MM.1S (cell line): ENCODE measurements at regions not wholly inside any gene's neighbourhood (a gene's known extent, or its start where the extent isn't known, plus 50 kb on each side); places are given as distances from the start of the nearest gene placed in this dataset.

Experiments used
- DNase-seq: peaks from one replicate; pipeline ENCODE4 v3.0.0-alpha.2; 2015
- H2AFZ ChIP-seq: fragments of 300-600 bp; sonication (generic); 2 replicates; pipeline ENCODE4 v1.6.0; 2016; ENCODE audit warnings: antibody characterized with exemption, low read length
- H3F3A ChIP-seq: fragments of 300-600 bp; sonication (generic); 2 replicates; pipeline ENCODE4 v1.6.1; 2016; ENCODE audit warnings: mild to moderate bottlenecking, antibody characterized with exemption, low read length, moderate library complexity, mixed read lengths; ENCODE audit not compliant: insufficient read depth
- H3K27ac ChIP-seq: fragments of 300-600 bp; sonication (generic); 2 replicates; pipeline ENCODE4 v1.5.1; 2016; ENCODE audit warnings: mild to moderate bottlenecking, low read length
- H3K27me3 ChIP-seq: fragments of 300-600 bp; sonication (generic); replicated peaks from 2 replicates; pipeline ENCODE4 v1.6.0; 2016; ENCODE audit warnings: low read length; ENCODE audit not compliant: insufficient read depth
- H3K36me3 ChIP-seq: fragments of 300-600 bp; sonication (generic); replicated peaks from 2 replicates; pipeline ENCODE4 v1.6.1; 2016; ENCODE audit warnings: mild to moderate bottlenecking, low read length, mixed read lengths; ENCODE audit not compliant: insufficient read depth
- H3K4me1 ChIP-seq: fragments of 300-600 bp; sonication (generic); 2 replicates; pipeline ENCODE4 v1.6.1; 2016; ENCODE audit warnings: low read length, mixed read lengths
- H3K4me2 ChIP-seq: fragments of 300-600 bp; sonication (generic); 2 replicates; pipeline ENCODE4 v1.6.0; 2016; ENCODE audit warnings: low read depth, low read length
- H3K4me3 ChIP-seq: fragments of 300-600 bp; sonication (generic); 2 replicates; pipeline ENCODE4 v1.5.1; 2016; ENCODE audit warnings: low read length, mixed read lengths
- H3K79me2 ChIP-seq: fragments of 300-600 bp; sonication (generic); 2 replicates; pipeline ENCODE4 v1.6.1; 2016; ENCODE audit warnings: mixed run types, low read length, mixed read lengths
- H3K9ac ChIP-seq: fragments of 300-600 bp; sonication (generic); 2 replicates; pipeline ENCODE4 v1.6.1; 2016; ENCODE audit warnings: low read length, mixed read lengths
- H3K9me2 ChIP-seq: fragments of 300-600 bp; sonication (generic); replicated peaks from 2 replicates; pipeline ENCODE4 v1.6.1; 2016; ENCODE audit warnings: mild to moderate bottlenecking, low read length, mixed read lengths; ENCODE audit not compliant: insufficient read depth
- H3K9me3 ChIP-seq: fragments of 300-600 bp; sonication (generic); replicated peaks from 2 replicates; pipeline ENCODE4 v1.6.1; 2016; ENCODE audit warnings: mild to moderate bottlenecking, low read length, mixed read lengths; ENCODE audit not compliant: insufficient read depth
- H4K20me1 ChIP-seq: fragments of 300-600 bp; sonication (generic); 2 replicates; pipeline ENCODE4 v1.6.1; 2016; ENCODE audit warnings: mild to moderate bottlenecking, low read length, moderate library complexity, mixed read lengths; ENCODE audit not compliant: insufficient read depth
- CTCF ChIP-seq: fragments of 300-600 bp; sonication (generic); IDR thresholded peaks from 2 replicates; pipeline ENCODE4 v1.5.1; 2016; ENCODE audit warnings: antibody characterized with exemption, low read length, mixed read lengths
- EZH2 ChIP-seq: fragments of 300-600 bp; sonication (generic); optimal IDR thresholded peaks from 2 replicates; pipeline ENCODE3; 2017; ENCODE audit warnings: low read depth, mild to moderate bottlenecking, antibody characterized with exemption, low read length, mixed read lengths
- EZH2phosphoT487 ChIP-seq: fragments of 300-600 bp; sonication (generic); IDR thresholded peaks from 2 replicates; pipeline ENCODE4 v1.6.1; 2018; ENCODE audit warnings: antibody characterized with exemption, low read length

- no peaks in the 10 kb centered on the region for H3K9me3 ChIP-seq
- no peak overlapping the region for H2AFZ ChIP-seq
- H3K27me3 ChIP-seq, result no peaks in the 10 kb centered on the region
- H3K4me2 ChIP-seq, result no peak overlapping the region
- H3K27ac ChIP-seq, result no peak overlapping the region
- no peak overlapping the region for H3K4me3 ChIP-seq
- TF ChIP-seq EZH2, result no peak
- H3K36me3 ChIP-seq, result no peaks in the 10 kb centered on the region
- H3K9ac ChIP-seq, result no peak overlapping the region
- no peaks in the 10 kb centered on the region for H3K9me2 ChIP-seq
- no peaks in the 10 kb centered on the region for H3K79me2 ChIP-seq
- no peaks in the 10 kb centered on the region for H3F3A ChIP-seq
- H4K20me1 ChIP-seq, result no peaks in the 10 kb centered on the region
- DNase-seq, result no peak
- H3K4me1 ChIP-seq, result no peaks in the 10 kb centered on the region
Measured at GRCh38 chr3:180175572-180175971, 138.8 kb upstream of the PEX5L start.

GRCh38 chr3:180176059-180176458, 139.3 kb upstream of the PEX5L start:
- H3K4me1 ChIP-seq, result no peaks in the 10 kb centered on the region
- no peak for TF ChIP-seq CTCF
- no peak for TF ChIP-seq EZH2
- DNase-seq, result no peak
- no peaks in the 10 kb centered on the region for H3K9me2 ChIP-seq
- no peaks in the 10 kb centered on the region for H3F3A ChIP-seq
- no peaks in the 10 kb centered on the region for H3K9me3 ChIP-seq
- H3K36me3 ChIP-seq, result no peaks in the 10 kb centered on the region
- H3K4me2 ChIP-seq, result no peak overlapping the region
- no peak overlapping the region for H3K27ac ChIP-seq
- H3K79me2 ChIP-seq, result no peaks in the 10 kb centered on the region
- no peak overlapping the region for H3K4me3 ChIP-seq
- H4K20me1 ChIP-seq, result no peaks in the 10 kb centered on the region
- no peak overlapping the region for H3K9ac ChIP-seq
- H2AFZ ChIP-seq, result no peak overlapping the region
- no peaks in the 10 kb centered on the region for H3K27me3 ChIP-seq

GRCh38 chr3:180177255-180177654, 140.5 kb upstream of the PEX5L start:
- Histone ChIP-seq H2AFZ (no peak overlapping the region), H3K27ac (no peak overlapping the region)
- TF ChIP-seq EZH2 (no peak), EZH2phosphoT487 (no peak), CTCF (no peak)

GRCh38 chr3:180179562-180179961, 142.8 kb upstream of the PEX5L start:
- Histone ChIP-seq H2AFZ (no peak overlapping the region), H4K20me1 (no peaks in the 10 kb centered on the region), H3K36me3 (no peaks in the 10 kb centered on the region), H3K27me3 (no peaks in the 10 kb centered on the region), H3K9me3 (no peaks in the 10 kb centered on the region), H3K79me2 (no peaks in the 10 kb centered on the region), H3K27ac (no peak overlapping the region), H3K4me3 (no peak overlapping the region), H3K4me1 (no peaks in the 10 kb centered on the region), H3K4me2 (no peak overlapping the region), H3K9me2 (no peaks in the 10 kb centered on the region), H3K9ac (no peak overlapping the region), H3F3A (no peaks in the 10 kb centered on the region)
- DNase-seq, result no peak
- TF ChIP-seq EZH2phosphoT487 (no peak), CTCF (no peak), EZH2 (no peak)

More at GRCh38 chr3:180177255-180177654, 140.5 kb upstream of the PEX5L start:
- Histone ChIP-seq H3K4me1 (no peaks in the 10 kb centered on the region), H3K4me2 (no peak overlapping the region), H3K79me2 (no peaks in the 10 kb centered on the region), H3K27me3 (no peaks in the 10 kb centered on the region), H3K9me2 (no peaks in the 10 kb centered on the region), H3K9ac (no peak overlapping the region), H3K9me3 (no peaks in the 10 kb centered on the region), H3F3A (no peaks in the 10 kb centered on the region), H3K36me3 (no peaks in the 10 kb centered on the region), H3K4me3 (no peak overlapping the region), H4K20me1 (no peaks in the 10 kb centered on the region)
- DNase-seq, result no peak
